ENCODE measurements at regions not wholly inside any gene's neighbourhood (a gene's known extent, or its start where the extent isn't known, plus 50 kb on each side); places are given as distances from the start of the nearest gene placed in this dataset.

DNA sequence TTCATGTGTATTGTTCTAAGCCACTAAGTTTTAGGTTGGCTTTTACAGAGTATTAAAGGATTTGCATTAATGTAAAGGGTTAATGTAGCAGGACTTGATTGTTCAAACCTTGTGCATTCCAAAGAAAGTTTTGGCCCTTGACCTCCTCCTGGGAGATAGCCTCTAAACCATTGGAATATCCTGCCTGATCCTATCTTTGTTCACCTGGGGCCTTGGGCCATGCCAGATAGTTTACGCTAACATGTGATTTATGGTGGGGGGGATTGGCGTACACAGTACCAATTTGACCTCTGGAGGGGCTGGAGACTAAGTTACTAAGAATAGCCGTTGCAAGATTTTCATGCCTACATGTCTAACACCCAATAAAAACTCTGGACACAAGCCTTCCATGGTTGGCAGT, 1002.7 kb upstream of the PABPC4L start:
- DNase-seq = no peak

DNA sequence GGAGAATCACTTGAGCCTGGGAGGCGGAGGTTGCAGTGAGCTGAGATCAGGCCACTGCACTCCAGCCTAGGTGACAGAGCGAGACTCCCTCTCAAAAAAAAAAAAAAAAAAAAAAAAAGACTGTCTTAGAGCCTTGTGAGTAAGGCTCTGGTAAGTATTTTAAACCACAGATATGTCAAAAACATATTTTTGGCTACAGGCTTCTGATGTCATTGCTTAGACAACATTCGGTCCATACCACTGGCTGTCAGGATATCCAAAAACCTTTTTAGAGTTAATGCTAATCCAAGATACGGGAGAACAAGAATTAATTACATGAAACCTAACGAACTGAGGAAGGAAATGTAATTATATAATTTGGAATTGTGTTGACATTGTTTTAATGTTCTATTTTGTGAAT, 999.5 kb upstream of the PABPC4L start:
- DNase-seq = peak; percentile 48

DNA sequence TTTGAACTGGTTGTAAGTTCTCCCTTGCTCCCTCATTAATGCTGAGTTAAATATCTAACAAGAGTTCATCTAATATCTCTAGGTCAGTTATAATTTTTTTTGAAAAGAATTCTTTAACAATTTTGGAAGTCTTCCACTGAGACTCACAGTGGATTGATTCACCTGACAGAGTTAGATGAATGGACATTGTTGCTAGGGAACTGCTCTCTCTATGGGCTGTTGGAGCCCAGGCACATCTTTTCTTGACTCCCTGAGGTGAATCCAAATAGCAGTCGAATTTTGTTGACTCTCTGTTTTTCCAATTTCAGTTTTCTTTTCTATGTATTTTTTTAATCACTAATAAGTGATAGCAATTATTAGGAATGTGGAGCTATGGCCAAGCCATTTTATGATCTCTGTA, 996.1 kb upstream of the PABPC4L start:
- DNase-seq = no peak

DNA sequence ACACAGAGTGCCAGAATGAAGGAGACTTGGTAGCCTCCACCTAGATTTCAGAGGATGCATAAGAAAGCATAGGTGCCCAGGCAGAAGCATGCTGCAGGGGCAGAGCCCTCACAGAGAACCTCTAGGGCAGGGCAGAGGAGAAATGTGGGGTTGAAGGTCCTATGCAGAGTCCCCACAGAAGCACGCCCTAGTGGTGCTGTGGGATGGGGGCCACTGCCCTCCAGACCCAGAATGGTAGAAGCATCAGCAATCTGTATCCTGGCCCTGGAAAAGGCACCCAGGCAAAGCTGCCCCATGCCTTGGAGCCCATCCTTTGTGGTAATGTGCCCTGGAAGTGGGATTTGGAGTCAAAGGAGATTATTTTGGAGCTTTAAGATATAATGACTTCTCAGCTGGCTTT, 992.9 kb upstream of the PABPC4L start:
- no peak for DNase-seq

DNA sequence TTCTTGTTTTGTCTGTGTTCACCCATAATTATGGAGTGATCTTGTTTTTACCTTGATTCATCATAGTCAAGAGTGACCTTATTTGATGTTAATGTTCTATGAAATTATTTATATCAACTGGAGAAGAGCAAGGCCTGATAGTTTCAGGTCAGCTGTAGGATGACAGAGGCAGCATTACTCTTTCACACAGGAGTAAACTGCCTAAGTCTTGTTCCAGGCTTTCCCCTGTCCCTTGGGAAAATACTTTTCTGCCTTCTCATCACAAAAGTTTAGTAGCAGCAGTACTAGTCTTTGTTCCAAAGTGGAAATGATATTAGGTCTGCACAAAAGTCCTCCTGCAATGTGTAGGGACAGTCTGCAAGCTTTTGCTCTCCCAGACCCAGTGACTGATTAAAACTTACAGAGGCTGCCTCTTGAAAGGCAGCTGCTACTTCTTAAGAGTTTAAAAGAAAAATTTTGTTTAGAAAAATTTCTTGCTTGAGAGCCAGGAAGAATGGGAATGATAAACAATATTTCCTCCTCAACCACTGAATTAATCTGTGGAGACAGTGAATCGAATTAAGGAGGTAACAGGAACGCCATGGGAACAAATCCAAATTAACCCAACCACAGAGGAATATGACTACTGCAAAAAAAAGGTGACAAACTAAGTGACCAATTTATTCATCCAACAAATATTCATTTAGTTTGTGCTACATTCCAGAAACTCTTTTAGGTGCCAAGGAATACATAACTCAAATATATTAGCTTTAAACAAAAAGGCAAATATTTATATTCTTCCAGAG, 991.4 kb upstream of the PABPC4L start:
- peak; percentile 50 for DNase-seq

DNA sequence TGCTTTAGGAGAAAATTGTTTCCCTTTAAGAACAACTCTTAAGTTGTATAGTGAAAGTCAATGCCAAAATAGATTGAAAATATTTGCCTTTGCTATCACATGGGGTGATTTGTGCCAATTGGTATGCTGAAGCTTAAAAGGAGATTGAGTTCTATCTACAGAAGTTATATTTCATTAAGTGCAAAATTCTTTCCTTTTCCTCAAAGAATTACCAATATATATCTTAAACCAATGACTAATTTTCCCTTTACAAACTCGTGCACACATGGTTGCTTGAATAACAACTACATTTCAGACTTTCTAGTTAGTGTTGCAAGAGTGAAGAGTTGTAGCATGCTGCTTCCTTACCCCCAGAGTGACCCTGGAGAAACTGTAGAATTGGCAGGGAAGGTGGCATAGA, 990.0 kb upstream of the PABPC4L start:
- peak; percentile 25 for DNase-seq

DNA sequence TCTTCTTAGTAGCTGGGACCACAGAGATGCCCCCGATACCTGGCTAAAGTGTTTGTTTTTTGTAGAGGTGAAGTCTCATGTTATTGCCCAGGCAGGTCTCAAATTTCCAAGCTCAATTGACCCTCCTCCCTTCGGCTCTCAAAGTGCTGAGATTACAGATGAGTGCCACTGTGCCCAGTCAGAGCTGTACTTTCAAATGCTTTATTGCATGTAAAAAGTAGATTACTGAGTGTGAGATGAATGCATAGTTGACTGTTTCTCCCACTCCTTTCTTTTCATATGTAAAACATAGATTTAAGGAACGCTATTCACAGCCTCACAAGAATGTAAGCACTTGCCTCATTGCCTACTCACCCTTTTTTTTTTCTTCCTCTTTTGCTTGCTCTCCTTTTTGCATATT, 984.4 kb upstream of the PABPC4L start:
- no peak for DNase-seq

DNA sequence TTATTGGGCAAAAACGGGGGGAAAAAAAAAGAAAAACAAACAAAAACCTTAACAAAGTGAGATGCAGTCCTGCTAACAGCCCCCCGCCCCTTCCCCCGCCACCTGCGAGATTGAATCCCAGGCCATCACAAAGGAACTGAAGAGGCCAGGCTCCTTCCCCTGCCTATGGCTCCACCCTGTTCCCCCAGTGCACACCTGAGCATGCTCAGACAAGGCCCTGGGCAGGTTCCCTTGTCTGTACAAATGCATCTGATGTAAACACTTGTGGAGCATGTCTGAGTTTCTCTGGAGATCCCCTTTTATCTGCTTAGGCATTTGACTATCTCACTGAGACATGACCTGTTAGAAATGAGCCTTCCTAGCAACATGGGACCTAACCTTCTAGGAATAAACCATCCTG, 983.7 kb upstream of the PABPC4L start:
- DNase-seq = no peak

DNA sequence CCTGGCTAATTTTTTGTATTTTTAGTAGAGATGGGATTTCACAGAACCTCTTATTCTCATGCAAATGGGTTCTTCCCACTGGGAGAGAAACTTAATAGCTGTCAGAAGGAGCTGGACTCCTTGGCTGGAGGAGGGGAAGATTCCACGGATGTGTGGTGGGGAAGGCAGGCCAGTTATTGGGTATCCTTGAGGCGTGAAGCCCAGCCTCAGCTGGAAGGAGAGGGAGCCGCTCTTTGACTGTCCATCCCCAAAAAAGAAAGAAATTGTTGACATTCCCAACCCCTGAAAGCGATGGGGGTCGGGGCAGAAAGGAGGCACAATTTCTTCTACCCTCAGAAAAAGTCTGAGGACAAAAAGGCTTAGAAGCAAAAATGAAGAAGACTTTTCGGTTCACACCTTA, 983.1 kb upstream of the PABPC4L start:
- DNase-seq = no peak

DNA sequence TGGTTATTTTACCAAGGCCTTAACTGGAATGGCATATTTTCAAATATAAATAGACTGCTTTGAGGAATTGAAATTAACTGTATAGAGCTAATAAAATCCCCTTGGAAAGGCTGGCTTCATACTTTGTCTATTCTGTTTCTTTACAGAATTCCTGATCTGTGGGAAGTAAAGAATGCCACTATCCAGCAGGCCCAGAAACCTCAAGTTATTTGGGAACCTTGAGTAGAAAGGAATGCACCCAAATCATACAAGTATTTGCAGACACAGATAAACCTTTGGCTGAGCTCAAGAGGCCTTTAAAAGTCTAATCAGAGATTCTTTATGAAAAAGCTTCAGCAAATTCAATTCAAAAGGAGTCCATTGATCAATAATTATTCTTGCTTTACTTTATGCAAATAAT, 975.7 kb upstream of the PABPC4L start:
- peak; percentile 32 for DNase-seq

DNA sequence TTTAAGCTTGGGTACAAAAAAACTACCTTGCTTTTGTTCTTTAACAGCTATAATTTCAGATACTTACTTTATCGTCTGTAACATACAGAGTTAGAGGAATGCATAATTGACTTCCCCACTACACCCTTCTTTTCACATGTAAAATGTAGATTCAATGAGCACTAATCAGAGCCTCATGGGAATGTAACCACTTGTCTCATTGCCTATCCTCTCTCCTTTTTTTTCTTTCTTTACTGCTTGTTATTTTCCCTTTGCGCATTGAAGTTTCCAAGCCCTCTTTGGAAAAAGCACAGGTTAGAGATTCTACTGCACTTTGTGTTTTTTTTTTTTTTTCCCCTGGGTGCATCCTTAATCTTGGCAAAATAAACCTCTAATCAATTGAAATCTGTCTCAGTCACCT, 965.1 kb upstream of the PABPC4L start:
- DNase-seq = no peak

DNA sequence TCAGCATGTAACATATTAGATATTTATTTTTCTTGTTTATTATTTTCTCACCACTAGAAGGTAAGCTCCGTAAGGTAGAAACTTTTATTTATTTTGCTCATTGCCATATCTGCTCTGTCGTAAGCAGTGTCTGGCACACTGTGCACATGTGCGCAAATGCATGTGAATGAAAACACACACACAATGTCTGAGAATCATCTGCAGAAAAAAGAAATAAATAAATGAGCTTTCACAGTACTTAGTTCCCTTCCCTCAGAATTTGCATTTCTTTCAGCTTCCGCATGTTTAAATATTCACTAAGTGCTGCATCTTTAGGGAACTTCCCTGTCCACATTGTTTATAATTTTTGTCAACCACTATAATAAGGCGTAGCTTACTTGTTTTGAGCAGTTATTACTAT, 963.0 kb upstream of the PABPC4L start:
- DNase-seq = no peak

DNA sequence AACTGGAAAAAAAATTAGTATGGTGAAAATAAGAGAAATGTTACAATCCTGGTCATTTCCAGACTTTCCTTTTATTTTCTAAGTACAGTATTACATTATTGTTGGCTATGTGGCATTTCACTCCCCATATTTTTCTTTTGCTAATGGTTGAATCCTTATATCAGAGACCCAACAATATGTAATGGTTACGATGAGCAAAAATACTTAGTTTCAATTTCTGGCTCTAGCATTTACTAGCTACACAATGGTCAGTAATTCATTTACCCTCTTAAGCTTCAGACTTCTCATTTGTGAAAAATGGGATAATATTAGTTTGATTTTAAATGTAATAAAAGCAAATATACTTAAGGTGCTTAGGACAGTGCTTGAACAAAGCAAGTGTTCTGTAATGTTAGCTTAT, 942.9 kb upstream of the PABPC4L start:
- DNase-seq = no peak

DNA sequence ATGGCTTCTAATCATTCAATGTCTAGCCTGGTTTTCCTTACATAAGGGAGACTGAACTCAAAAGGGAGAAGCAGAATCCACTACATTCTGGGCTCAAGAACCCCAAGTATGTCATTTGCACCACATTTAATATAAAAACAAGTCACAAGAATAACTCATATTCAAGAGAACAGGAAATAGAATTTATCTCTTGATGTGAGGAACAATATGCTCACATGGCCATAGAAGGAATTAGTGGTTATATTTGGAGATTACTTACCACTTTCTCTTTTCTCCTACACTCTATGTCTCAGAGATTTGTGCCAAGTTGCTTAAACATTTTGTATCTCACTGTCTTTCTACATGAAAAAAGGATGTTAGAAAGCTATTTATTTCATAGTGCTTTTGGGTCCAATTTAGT, 922.6 kb upstream of the PABPC4L start:
- no peak for DNase-seq

DNA sequence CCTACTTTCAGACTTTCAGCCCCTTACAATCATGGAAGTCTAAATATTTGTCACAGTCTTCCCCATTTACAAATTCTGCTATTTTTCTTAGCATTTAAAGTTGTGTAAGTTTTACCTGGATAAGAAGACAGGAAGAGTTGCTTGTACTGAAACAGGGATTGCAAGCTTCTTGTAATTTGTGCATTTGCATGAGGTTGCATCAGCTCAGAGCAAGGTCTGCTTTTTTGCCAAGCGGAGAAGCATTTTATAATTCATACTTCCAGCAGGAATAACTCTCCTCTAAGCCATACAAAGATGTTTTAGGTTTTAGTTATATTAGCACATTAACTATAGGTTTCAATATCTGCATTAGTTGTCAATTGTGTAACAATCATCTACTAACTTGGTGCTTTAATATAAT, 922.0 kb upstream of the PABPC4L start:
- DNase-seq = peak; percentile 24

DNA sequence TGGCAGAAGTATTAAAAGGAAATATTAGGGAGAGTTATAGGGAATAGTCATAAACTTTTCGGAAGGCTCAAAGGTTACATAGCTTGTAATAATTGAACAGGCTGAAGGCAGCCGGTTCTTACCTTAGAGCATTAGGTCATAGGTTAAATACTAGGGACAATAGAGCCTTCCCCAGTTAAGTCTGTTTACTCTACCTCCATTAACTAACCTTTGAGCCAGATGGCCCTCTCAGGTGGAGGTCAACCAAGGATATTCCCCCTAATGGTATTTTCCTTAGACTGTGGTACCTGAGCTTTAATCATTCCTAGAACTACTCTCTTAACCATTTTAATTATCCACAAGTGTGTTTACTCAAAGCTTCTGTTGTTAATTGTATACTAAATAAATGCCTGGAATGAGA, 920.9 kb upstream of the PABPC4L start:
- DNase-seq = no peak

DNA sequence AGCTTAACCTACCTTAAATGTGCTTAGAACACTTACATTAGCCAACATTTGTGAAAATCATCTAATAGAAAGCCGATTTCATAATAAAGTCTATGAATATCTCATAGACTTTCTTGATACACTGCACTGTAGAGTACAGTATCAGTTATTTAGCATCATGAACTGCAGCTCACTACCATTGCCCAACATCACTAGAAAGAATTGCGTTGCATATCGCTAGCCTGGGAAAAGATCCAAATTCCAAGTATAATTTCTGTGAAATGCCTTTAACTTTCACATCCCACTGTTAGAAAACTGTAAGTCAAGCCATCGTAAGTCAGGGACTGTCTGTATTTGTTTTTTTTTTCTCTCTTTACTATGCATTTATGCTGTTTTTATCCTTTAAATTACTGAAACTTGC, 918.6 kb upstream of the PABPC4L start:
- peak; percentile 30 for DNase-seq

DNA sequence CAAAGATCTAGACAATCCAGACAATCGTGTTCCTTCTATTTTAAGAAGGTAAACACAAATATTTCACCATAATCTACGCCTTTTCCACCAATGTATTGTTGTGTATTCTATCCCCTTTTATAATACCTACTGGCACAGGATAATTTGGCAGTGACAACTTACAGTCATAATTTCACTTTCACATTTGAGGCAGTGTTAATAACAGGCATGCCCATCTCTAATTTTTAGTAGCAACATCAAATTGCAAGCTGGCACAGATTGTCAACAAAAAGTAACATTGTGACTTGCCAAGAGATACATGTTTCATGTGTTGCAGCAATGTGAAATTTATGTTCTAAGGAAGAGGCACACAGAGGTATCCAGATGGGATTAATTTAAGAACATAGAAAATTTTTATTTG, 912.5 kb upstream of the PABPC4L start:
- no peak for DNase-seq

DNA sequence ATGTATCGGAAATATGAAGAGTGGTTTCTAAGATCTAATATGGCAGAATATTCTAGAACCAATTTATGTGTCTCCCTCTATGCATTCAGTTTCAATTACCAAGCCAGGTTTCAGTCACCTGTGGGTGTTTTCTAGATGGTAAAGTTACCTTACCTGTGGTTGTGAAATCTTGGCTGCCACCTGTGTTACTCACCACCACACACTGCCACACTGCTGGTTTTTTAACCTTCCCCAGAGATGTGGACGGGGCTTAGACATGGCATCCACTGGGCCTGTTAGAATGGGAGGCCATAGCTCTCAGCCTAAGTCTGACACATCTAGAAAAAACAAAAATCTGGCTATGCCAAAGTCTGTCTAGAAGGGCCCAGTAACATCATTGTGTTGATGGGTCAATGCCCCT, 896.5 kb upstream of the PABPC4L start:
- no peak for DNase-seq

DNA sequence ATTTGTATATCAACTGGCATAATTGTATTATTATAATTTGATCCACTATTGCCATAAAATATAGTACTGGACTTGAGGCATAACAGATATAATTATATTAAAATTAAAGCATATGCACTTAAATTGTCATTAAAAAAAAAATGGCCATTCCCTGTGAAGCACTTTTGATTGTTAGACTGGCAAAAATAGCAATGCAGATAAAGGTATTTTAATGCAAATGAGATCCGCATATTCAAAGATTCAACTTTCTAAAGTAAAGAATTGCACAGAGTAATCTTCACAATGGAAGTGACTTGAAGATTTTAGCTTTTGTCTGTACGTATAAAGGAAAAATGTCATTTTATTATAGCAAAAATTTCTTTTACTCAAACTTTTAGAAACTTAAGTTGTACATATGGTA, 871.8 kb upstream of the PABPC4L start:
- DNase-seq = no peak

DNA sequence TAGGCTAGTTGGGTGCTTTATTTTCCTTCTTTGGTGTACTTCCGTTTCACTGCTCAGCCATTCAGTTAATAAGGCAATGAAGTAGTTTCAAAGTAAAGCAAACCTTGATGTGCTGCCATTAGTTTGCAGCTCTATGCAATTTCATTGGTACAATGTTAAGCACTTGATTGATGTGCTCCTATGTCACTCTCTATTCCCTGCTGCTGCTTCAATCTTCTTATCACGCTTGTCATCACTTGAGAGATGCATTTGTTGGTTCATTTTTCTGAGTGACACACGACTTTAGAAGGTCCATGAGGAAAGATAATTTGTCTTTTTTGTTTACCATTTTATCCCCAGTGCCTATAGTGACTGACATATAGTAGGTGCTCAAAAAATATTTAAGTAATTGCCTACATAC, 871.0 kb upstream of the PABPC4L start:
- DNase-seq = no peak

DNA sequence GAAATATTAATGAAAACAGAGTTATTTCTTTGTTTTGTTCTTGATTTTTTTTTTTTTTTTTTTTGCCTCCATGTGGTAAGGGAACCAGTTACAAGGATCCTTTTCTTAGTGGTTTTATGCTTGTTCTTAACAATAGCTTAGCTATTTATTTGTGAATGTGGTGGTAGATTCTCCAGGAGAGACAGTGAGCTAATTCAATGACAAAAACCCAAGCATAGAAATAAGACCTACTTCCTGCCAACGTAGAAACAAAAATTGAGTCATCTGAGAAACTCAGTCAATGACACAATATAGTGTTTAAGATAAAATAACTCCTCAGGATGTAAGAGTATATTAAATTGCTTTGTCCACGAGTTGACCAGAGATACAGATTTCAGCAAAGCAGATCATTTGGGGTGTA, 863.8 kb upstream of the PABPC4L start:
- no peak for DNase-seq

DNA sequence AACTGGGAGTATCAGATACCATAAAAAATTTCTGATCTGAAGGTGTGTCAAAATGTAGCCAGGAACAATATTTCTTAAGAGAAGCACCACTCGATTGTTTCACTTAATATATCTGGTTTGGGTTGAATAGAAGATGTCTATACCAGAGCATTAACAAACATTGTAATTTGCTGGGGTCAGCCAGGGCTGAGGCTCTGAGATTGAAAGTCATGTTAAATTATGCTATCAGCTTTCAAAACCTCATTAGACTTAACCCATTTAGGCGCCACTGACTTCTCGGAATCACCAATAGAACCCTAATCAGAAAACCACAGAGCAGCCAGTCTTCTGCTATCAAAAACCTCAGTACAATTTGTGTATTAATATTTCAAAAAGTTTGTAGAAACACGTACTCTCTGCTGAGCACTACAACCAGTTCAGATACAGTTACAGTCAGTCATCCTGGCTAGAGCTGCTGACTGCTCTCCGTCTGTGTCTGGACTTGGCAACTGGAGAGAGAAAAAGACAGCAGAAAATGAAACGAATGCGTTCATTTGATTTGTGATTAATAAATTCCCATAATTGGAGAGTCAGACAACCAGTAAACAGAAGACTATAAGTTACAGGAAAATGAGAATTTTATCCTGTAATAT, 848.6 kb upstream of the PABPC4L start:
- no peak for DNase-seq

DNA sequence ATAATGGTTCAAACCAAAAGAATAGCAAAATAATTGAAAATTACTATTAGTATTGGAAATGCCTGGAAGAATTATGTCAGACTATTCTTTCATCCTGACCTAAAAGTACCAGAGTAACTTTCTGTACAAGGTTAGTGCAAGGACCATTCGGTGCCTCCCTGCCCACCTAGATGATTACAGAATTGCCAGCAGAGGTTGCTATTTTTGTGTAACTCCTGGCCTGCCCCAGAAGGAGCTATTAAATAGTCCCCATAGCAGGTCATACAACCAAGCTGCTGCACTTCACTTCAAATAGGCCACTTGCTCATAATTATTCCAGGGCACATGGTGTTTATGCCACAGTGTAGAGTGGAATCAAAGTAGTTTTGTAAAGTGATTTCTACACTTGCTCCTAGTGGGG, 831.1 kb upstream of the PABPC4L start:
- DNase-seq = no peak

DNA sequence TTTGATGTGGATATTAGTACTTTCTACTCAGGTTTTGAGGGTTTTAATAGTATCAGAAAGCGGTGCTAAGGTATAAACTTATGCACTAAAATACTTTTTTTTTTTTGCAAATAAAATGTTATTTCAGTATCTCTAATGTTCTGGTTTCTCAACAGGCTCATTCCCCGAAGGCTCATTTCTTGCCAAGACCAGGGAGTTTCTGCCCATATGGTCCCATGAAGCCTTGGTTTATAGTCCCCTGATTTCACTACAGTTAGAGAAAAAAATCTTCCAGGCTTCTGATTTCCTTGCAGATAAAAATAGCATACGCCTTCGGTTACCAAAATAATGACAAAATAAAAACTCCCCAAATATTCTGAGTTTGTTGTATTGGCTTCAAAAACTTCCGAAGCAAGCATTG, 814.2 kb upstream of the PABPC4L start:
- DNase-seq = no peak

Data from fibroblast of skin of right quadriceps (primary cell).